Fibroblast of villous mesenchyme (primary cell): ENCODE measurements at regions not wholly inside any gene's neighbourhood (a gene's known extent, or its start where the extent isn't known, plus 50 kb on each side); places are given as distances from the start of the nearest gene placed in this dataset.

Experiments
- DNase-seq: peaks from one replicate; pipeline ENCODE4 v3.0.0-alpha.2; 2010; ENCODE audit warnings: low read depth
- H3K4me3 ChIP-seq: 2 replicates; pipeline ENCODE4 v1.5.1; 2011; ENCODE audit warnings: low read depth, mild to moderate bottlenecking, low read length
- TF ChIP-seq, protein P1 (sequence below): IDR thresholded peaks from 2 replicates; pipeline ENCODE4 v1.5.1; 2012; ENCODE audit warnings: low read depth, mild to moderate bottlenecking, low read length; ENCODE audit not compliant: insufficient read depth

DNA sequence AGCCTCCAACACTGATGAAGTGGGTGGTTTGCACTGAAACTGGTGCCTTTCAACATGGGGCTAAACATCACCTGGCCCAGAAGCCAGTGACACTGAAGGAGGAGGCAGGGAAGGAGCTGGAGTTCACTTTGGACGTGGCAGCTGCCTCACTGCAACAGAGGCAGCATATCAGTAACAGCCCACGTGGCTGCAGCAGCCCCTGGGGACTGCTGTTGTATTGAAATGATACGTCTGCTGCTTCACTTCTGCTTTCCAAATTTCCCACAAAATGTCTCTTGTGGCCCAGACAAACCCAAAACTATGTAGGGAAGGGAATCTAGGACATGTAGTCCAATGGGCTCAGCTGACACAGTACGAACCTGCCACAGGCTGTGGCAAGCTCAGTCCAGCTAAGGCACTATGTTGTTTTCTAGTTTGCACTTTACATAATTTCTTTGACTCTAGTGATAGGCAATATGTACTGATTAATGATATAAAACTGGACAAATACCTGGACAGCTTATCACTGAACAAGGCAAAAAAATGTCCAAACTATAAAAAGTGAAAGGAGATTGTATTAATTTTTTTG is 84.7 kb upstream of the RAPGEF2 start:
- DNase-seq = no peak
- H3K4me3 ChIP-seq = no peak overlapping the region
- TF ChIP-seq, protein P1, sequence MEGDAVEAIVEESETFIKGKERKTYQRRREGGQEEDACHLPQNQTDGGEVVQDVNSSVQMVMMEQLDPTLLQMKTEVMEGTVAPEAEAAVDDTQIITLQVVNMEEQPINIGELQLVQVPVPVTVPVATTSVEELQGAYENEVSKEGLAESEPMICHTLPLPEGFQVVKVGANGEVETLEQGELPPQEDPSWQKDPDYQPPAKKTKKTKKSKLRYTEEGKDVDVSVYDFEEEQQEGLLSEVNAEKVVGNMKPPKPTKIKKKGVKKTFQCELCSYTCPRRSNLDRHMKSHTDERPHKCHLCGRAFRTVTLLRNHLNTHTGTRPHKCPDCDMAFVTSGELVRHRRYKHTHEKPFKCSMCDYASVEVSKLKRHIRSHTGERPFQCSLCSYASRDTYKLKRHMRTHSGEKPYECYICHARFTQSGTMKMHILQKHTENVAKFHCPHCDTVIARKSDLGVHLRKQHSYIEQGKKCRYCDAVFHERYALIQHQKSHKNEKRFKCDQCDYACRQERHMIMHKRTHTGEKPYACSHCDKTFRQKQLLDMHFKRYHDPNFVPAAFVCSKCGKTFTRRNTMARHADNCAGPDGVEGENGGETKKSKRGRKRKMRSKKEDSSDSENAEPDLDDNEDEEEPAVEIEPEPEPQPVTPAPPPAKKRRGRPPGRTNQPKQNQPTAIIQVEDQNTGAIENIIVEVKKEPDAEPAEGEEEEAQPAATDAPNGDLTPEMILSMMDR = no peak

- TF ChIP-seq, protein P1 = no peak
- H3K4me3 ChIP-seq = no peak overlapping the region
- DNase-seq = no peak
These were observed 83.5 kb upstream of the RAPGEF2 start for GRCh38 chr4:159019356-159019755.

GRCh38 chr4:159021597-159022385 is 81.1 kb upstream of the RAPGEF2 start:
- TF ChIP-seq, protein P1 = no peak
- H3K4me3 ChIP-seq = no peak overlapping the region
- no peak for DNase-seq

DNA sequence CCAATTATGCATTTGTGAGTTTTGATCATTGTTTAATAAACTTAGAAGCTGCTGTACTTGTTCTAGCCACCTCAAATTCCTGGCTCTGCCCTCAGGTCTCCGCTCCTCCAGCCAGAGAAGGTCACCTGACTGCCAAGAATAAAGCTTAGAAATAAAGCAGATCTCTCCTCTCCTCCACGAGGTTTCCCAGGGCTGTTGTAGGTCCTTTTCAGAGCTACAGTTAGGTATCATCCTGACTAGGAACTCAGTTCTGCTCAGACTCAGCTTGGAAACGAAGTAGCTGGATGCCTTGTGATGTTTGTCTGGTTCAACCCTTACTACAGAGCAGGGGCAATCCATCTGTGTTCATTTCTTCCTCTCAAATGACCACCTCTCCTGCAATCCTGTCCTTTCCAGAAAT is 79.1 kb upstream of the RAPGEF2 start:
- TF ChIP-seq, protein P1 = no peak
- no peak overlapping the region for H3K4me3 ChIP-seq
- no peak for DNase-seq

DNA sequence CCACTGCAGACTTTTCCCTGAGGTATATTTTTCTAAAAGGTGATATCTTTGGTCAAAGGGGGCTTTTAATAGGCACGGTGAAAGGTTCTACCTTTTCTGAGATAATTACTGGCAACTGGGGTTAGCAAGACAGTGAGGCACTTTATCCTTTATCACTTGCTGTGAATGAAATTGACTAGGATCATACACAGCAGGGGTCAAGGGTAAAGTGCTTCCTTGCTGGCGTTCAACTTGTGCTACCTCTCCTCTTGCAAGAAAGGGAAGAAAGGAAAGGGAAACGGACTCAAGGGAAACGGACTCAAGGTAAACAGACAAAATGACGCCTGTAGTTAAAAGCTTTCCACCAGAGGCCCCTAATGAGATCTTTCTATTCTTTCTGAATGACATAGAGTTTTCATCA is 78.6 kb upstream of the RAPGEF2 start:
- H3K4me3 ChIP-seq = no peak overlapping the region
- TF ChIP-seq, protein P1 = no peak
- no peak for DNase-seq

- no peak overlapping the region for H3K4me3 ChIP-seq
- TF ChIP-seq, protein P1 = no peak
- no peak for DNase-seq
These were observed 78.1 kb upstream of the RAPGEF2 start for GRCh38 chr4:159024828-159025227.

DNA sequence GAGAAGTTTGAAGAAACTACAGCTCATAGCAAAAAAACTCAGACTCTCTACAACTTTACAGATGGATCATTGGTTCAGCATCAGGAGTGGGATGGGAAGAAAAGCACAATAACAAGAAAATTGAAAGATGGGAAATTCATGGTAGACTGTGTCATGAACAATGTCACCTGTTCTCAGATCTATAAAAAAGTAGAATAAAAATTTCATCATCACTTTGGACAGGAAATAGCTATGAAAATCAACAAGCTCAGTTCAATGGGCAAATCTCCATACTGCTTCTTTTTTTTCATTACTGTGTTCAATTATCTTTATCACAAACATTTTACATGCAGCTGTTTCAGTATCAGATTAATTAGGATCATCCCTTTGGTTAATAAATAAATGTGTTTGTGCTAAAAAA is 76.5 kb upstream of the RAPGEF2 start:
- no peak overlapping the region for H3K4me3 ChIP-seq
- TF ChIP-seq, protein P1 = no peak
- no peak for DNase-seq
